A673 (cell line): ENCODE measurements at regions not wholly inside any gene's neighbourhood (a gene's known extent, or its start where the extent isn't known, plus 50 kb on each side); places are given as distances from the start of the nearest gene placed in this dataset.

Experiments used
- CTCF ChIP-seq: fragments of 300-800, 200-600 bp; sonication (generic); conservative IDR thresholded peaks from 2 replicates; pipeline ENCODE4 v1.5.1; 2017; ENCODE audit warnings: low read depth, mild to moderate bottlenecking, antibody characterized with exemption, low read length, moderate library complexity, mixed read lengths
- EZH2 ChIP-seq: fragments of 200-600 bp; sonication (generic); IDR thresholded peaks from 2 replicates; pipeline ENCODE4 v1.6.1; 2017; ENCODE audit warnings: borderline replicate concordance, low read depth, mild to moderate bottlenecking, mixed read lengths, antibody characterized with exemption, low read length; ENCODE audit not compliant: poor library complexity, severe bottlenecking

GRCh38 chr21:14797543-14797942, 251.4 kb upstream of the SAMSN1 start:
- TF ChIP-seq EZH2 (no peak), CTCF (no peak)
